ENCODE measurements at regions not wholly inside any gene's neighbourhood (a gene's known extent, or its start where the extent isn't known, plus 50 kb on each side); places are given as distances from the start of the nearest gene placed in this dataset.

DNA sequence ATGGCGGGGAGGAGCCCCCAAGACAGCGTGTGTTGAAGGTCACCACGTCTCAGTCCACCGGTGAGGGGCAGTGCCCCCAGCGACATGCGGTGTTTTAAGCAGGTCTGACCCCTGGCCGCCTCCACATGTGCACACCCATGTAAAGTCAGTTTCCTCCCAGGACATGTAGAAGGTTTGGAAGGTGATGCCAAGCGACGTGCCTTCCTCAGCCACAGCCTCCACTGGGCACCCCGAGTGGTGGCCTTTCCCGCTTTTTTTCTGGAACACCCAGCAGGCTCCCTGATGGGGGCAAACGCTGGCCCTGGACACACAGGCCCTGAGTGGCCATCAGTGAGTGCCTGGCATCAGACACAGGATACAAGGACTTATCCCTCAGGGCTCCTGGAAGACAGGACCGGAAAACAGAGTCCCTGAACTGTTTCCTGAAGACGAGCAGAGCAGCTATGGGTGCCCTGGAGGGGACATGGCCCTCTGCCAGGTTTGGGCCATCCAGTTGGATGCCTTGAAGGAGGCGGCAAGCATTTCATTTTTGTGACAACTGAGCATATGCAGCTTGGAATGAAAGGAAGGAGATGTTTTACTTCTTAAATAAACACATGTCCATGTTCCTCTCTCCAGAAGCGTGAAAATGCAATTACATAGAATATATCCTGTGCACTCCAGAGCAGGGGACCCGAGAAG, 275.8 kb upstream of the IRX2 start:
- Histone ChIP-seq H3K4me1 (no peaks in the 10 kb centered on the region), H3K27me3 (no peaks in the 10 kb centered on the region), H3K9me3 (no peaks in the 10 kb centered on the region), H3K27ac (no peak overlapping the region), H3K4me3 (no peak overlapping the region), H3K36me3 (no peaks in the 10 kb centered on the region)
- ATAC-seq, result no peak
- no peak for TF ChIP-seq CTCF (IDR thresholded peaks at IDR 0.05)
- intact Hi-C loops (cut with DNase I), result no loop called here
- DNase-seq, result no peak

DNA sequence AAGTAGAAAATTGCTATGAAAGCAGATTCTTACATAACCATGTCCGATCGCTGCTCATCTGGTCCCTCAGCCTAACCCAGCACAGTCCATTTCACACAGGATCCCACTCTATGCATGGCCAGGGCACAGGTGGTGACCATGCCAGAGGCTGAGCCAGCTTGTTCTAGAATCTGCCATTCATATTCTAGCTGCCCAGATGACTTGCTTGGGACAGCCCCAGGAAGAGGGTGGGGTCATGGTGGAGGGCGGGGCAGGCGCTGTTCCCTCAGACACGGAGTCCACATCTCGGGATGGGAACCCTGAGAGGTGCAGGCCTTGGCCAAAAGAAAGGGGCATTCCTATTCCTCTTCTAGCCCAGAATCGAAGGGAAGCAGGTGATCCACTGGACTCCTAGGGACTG, 275.2 kb upstream of the IRX2 start:
- no peaks in the 10 kb centered on the region for H3K27me3 ChIP-seq
- no peak overlapping the region for H3K4me3 ChIP-seq
- TF ChIP-seq CTCF (IDR thresholded peaks at IDR 0.05), result no peak
- intact Hi-C loops (cut with DNase I), result no loop called here
- no peaks in the 10 kb centered on the region for H3K9me3 ChIP-seq
- no peak overlapping the region for H3K27ac ChIP-seq
- H3K36me3 ChIP-seq, result no peaks in the 10 kb centered on the region
- no peaks in the 10 kb centered on the region for H3K4me1 ChIP-seq
- ATAC-seq (no peak), DNase-seq (no peak)

- Histone ChIP-seq H3K4me1 (no peaks in the 10 kb centered on the region), H3K9me3 (no peaks in the 10 kb centered on the region), H3K27ac (no peak overlapping the region), H3K36me3 (no peaks in the 10 kb centered on the region), H3K4me3 (no peak overlapping the region), H3K27me3 (no peaks in the 10 kb centered on the region)
- ATAC-seq, result no peak
- DNase-seq, result no peak
- TF ChIP-seq CTCF (IDR thresholded peaks at IDR 0.05), result no peak
- intact Hi-C loops (cut with DNase I), result no loop called here
Measured at GRCh38 chr5:3026099-3026498, 274.6 kb upstream of the IRX2 start.

DNA sequence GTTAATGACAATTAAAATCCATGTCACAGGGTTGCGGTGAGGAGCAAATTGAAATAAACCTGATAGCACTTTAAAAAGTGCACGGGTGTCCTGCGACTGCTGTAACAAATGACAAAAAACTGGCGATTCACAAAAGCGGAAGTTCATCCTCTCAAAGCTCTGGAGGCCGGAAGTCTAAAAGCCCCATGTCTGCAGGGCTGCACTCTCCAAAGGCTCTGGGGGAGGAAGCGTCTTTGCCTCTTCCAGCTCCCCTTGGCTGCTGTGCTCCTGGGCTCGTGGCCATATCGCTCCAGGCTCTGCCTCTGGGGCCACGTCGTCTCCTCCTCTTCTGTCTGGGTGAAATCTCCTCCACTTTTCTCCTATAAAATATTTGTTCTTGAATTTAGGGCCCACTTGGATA, 273.9 kb upstream of the IRX2 start:
- intact Hi-C loops (cut with DNase I), result no loop called here
- H3K4me1 ChIP-seq, result no peaks in the 10 kb centered on the region
- ATAC-seq (no peak), DNase-seq (no peak)
- H3K27me3 ChIP-seq, result no peaks in the 10 kb centered on the region
- no peak overlapping the region for H3K27ac ChIP-seq
- H3K9me3 ChIP-seq, result no peaks in the 10 kb centered on the region
- H3K4me3 ChIP-seq, result no peak overlapping the region
- H3K36me3 ChIP-seq, result no peaks in the 10 kb centered on the region
- no peak for TF ChIP-seq CTCF (IDR thresholded peaks at IDR 0.05)

GRCh38 chr5:3024976-3025375, 273.5 kb upstream of the IRX2 start:
- intact Hi-C loops (cut with DNase I), result no loop called here
- Histone ChIP-seq H3K4me1 (no peaks in the 10 kb centered on the region), H3K27ac (no peak overlapping the region), H3K4me3 (no peak overlapping the region), H3K9me3 (no peaks in the 10 kb centered on the region), H3K36me3 (no peaks in the 10 kb centered on the region), H3K27me3 (no peaks in the 10 kb centered on the region)
- no peak for DNase-seq
- no peak for ATAC-seq
- no peak for TF ChIP-seq CTCF (IDR thresholded peaks at IDR 0.05)

- no peak for TF ChIP-seq CTCF (IDR thresholded peaks at IDR 0.05)
- Histone ChIP-seq H3K4me3 (no peak overlapping the region), H3K9me3 (no peaks in the 10 kb centered on the region), H3K27ac (no peak overlapping the region), H3K27me3 (no peaks in the 10 kb centered on the region), H3K36me3 (no peaks in the 10 kb centered on the region), H3K4me1 (no peaks in the 10 kb centered on the region)
- intact Hi-C loops (cut with DNase I), result no loop called here
- DNase-seq (no peak), ATAC-seq (no peak)
Measured at GRCh38 chr5:3024554-3024953, 273.1 kb upstream of the IRX2 start.

All from upper lobe of right lung (tissue), 1 donor.